ENCODE measurements at regions not wholly inside any gene's neighbourhood (a gene's known extent, or its start where the extent isn't known, plus 50 kb on each side); places are given as distances from the start of the nearest gene placed in this dataset.
"Not testable (repeated sequence)": the region's sequence is repeated elsewhere in the genome, so short reads cannot be mapped to it uniquely, and the experiment has no call there.

GRCh38 chr20:22729180-22729579 is 144.8 kb upstream of the FOXA2 start:
- peaks cover 6% of the 10 kb centered on the region for H3K27me3 Mint-ChIP-seq
- POLR2A ChIA-PET = no interaction called here
- intact Hi-C loops (cut with DNase I, micrococcal nuclease) = no loop called here

DNA sequence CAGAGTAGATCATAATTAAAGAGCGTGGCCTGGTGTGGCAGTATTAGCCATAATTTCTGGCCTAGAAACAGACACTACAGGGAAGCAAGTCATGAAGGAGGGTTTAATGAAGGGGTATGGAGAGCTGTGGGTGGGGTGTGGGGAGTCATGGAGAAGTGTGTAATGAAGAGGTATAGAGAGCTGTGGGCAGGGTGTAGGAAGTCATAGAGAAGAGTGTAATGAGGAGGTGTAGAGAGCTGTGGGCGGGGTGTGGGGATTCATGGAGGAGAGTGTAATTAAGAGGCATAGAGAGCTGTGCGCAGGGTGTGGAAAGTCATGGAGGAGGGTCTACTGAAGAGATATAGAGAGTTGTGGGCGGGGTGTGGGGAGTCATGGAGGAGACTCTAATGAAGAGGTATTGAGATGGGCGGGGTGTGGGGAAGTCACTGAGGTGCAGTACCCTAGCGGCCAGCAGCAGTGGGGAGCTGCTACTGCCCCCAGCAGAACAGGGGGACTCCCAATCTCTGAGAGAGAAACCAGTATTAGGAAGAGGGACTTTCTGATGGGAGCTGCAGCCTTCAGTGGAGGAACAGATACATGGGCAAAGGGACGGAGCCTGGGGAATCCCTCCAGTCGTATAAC is 145.4 kb upstream of the FOXA2 start:
- Histone ChIP-seq H3K4me1 (ENCODE audit: insufficient read depth, low read length) (no peaks in the 10 kb centered on the region), H3K36me3 (ENCODE audit: insufficient read depth, low read length) (no peaks in the 10 kb centered on the region), H3K27me3 (ENCODE audit: control insufficient read depth in 1 of 2, insufficient read depth in 2 of 2, low read length in 2 of 2) (no peaks in the 10 kb centered on the region), H3K4me3 (ENCODE audit: low read length) (no peak overlapping the region), H3K9me3 (ENCODE audit: control insufficient read depth in 1 of 2, insufficient read depth in 1 of 2, low read length in 2 of 2) (peaks cover 0 to 12% of the 10 kb centered on the region in 2 experiments), H3K27ac (ENCODE audit: low read depth in 1 of 2, low read length in 2 of 2) (no peak overlapping the region)
- ATAC-seq (ENCODE audit: poor library complexity) (no peak), DNase-seq (no peak)
- Mint-ChIP-seq H3K27ac (no peak overlapping the region), H3K9me3 (no peaks in the 10 kb centered on the region), H3K4me3 (no peak overlapping the region), H3K27me3 (peaks cover 6% of the 10 kb centered on the region), H3K4me1 (ENCODE audit: low read depth) (no peaks in the 10 kb centered on the region), H3K36me3 (ENCODE audit: low read depth) (no peaks in the 10 kb centered on the region)
- no peak for TF ChIP-seq CTCF (IDR thresholded peaks at IDR 0.05)
- intact Hi-C loops (cut with DNase I, micrococcal nuclease) = no loop called here
- POLR2A ChIA-PET = no interaction called here
- CTCF ChIA-PET = no interaction called here

More at GRCh38 chr20:22729180-22729579, 144.8 kb upstream of the FOXA2 start:
- H3K4me1 ChIP-seq (ENCODE audit: insufficient read depth, low read length) = no peaks in the 10 kb centered on the region
- DNase-seq (peak in 2 of 14 experiments; percentile 21 to 23), ATAC-seq (ENCODE audit: poor library complexity) (no peak)
- Mint-ChIP-seq H3K36me3 (ENCODE audit: low read depth) (no peaks in the 10 kb centered on the region), H3K4me1 (ENCODE audit: low read depth) (no peaks in the 10 kb centered on the region), H3K9me3 (no peaks in the 10 kb centered on the region), H3K4me3 (no peak overlapping the region), H3K27ac (no peak overlapping the region)
- no peaks in the 10 kb centered on the region for H3K36me3 ChIP-seq (ENCODE audit: insufficient read depth, low read length)
- TF ChIP-seq CTCF (IDR thresholded peaks at IDR 0.05) = no peak
- no peak overlapping the region for H3K4me3 ChIP-seq (ENCODE audit: low read length)
- H3K27ac ChIP-seq (ENCODE audit: low read depth in 1 of 2, low read length in 2 of 2) = no peak overlapping the region
- CTCF ChIA-PET = no interaction called here
- peaks cover 0 to 11% of the 10 kb centered on the region in 2 experiments for H3K9me3 ChIP-seq (ENCODE audit: control insufficient read depth in 1 of 2, insufficient read depth in 1 of 2, low read length in 2 of 2)
- H3K27me3 ChIP-seq (ENCODE audit: control insufficient read depth in 1 of 2, insufficient read depth in 2 of 2, low read length in 2 of 2) = no peaks in the 10 kb centered on the region

DNA sequence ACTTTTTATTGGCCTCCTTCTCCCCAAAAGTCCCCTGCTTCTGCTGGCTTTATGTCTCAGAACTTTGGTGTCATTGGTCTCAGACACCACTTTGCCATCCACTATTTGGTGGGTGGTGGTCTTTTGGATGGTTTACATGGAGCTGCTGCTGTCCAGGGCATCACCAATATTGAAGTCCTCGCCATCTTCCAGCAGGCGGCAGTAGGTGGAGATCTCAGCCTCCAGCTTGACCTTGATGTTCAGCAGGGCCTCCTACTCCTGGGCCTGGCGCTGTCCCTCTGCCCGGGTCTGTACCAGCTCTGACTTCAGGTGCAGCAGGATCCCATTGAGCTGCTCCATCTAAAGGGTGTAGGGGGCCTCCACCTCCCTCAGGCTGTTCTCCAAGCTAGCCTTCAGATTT is 148.4 kb upstream of the FOXA2 start:
- Mint-ChIP-seq H3K27me3 (peaks cover 10% of the 10 kb centered on the region), H3K27ac (no peak overlapping the region), H3K9me3 (no peaks in the 10 kb centered on the region), H3K4me3 (no peak overlapping the region), H3K36me3 (ENCODE audit: low read depth) (no peaks in the 10 kb centered on the region), H3K4me1 (ENCODE audit: low read depth) (no peaks in the 10 kb centered on the region)
- intact Hi-C loops (cut with DNase I, micrococcal nuclease) = no loop called here
- ATAC-seq (ENCODE audit: poor library complexity) (no peak), DNase-seq (no peak)
- H3K27me3 ChIP-seq (ENCODE audit: control insufficient read depth in 1 of 2, insufficient read depth in 2 of 2, low read length in 2 of 2) = no peaks in the 10 kb centered on the region
- H3K4me3 ChIP-seq (ENCODE audit: low read length) = no peak overlapping the region
- no peaks in the 10 kb centered on the region for H3K36me3 ChIP-seq (ENCODE audit: insufficient read depth, low read length)
- H3K27ac ChIP-seq (ENCODE audit: low read depth in 1 of 2, low read length in 2 of 2) = no peak overlapping the region
- POLR2A ChIA-PET = no interaction called here
- CTCF ChIA-PET = no interaction called here
- TF ChIP-seq CTCF (IDR thresholded peaks at IDR 0.05) = no peak
- peaks cover 0 to 17% of the 10 kb centered on the region in 2 experiments for H3K9me3 ChIP-seq (ENCODE audit: control insufficient read depth in 1 of 2, insufficient read depth in 1 of 2, low read length in 2 of 2)
- H3K4me1 ChIP-seq (ENCODE audit: insufficient read depth, low read length) = no peaks in the 10 kb centered on the region

GRCh38 chr20:22734946-22735647 is 150.7 kb upstream of the FOXA2 start:
- H3K9me3 ChIP-seq (ENCODE audit: control insufficient read depth in 1 of 2, insufficient read depth in 1 of 2, low read length in 2 of 2) = peaks cover 0 to 10% of the 10 kb centered on the region in 2 experiments
- H3K27me3 ChIP-seq (ENCODE audit: control insufficient read depth in 1 of 2, insufficient read depth in 2 of 2, low read length in 2 of 2); H3K27ac Mint-ChIP-seq; H3K9me3 Mint-ChIP-seq; H3K36me3 Mint-ChIP-seq (ENCODE audit: low read depth); H3K36me3 ChIP-seq (ENCODE audit: insufficient read depth, low read length); H3K4me3 Mint-ChIP-seq; DNase-seq; H3K4me1 ChIP-seq (ENCODE audit: insufficient read depth, low read length); H3K4me3 ChIP-seq (ENCODE audit: low read length); intact Hi-C loops (cut with DNase I, micrococcal nuclease); H3K4me1 Mint-ChIP-seq (ENCODE audit: low read depth); CTCF ChIA-PET; ATAC-seq (ENCODE audit: poor library complexity); POLR2A ChIA-PET; H3K27ac ChIP-seq (ENCODE audit: low read depth in 1 of 2, low read length in 2 of 2): not testable (repeated sequence)
- peaks cover 10% of the 10 kb centered on the region for H3K27me3 Mint-ChIP-seq

Data from CD4-positive, alpha-beta T cell (primary cell).